ENCODE measurements at regions not wholly inside any gene's neighbourhood (a gene's known extent, or its start where the extent isn't known, plus 50 kb on each side); places are given as distances from the start of the nearest gene placed in this dataset.

- no peak for TF ChIP-seq RAD21 (IDR thresholded peaks at IDR 0.05; ENCODE audit: low read depth)
- TF ChIP-seq, protein P1, sequence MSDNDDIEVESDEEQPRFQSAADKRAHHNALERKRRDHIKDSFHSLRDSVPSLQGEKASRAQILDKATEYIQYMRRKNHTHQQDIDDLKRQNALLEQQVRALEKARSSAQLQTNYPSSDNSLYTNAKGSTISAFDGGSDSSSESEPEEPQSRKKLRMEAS (IDR thresholded peaks at IDR 0.05), result no peak
- no peak for TF ChIP-seq CREB1 (IDR thresholded peaks at IDR 0.05; ENCODE audit: low read depth)
- TF ChIP-seq USF1 (IDR thresholded peaks at IDR 0.05), result no peak
- no peak for TF ChIP-seq EP300 (IDR thresholded peaks at IDR 0.05; ENCODE audit: borderline replicate concordance)
- no peak for TF ChIP-seq FOXM1 (IDR thresholded peaks at IDR 0.05; ENCODE audit: borderline replicate concordance, low read depth)
- TF ChIP-seq TAF1 (IDR thresholded peaks at IDR 0.05; ENCODE audit: low read depth), result no peak
- TF ChIP-seq, protein P2, sequence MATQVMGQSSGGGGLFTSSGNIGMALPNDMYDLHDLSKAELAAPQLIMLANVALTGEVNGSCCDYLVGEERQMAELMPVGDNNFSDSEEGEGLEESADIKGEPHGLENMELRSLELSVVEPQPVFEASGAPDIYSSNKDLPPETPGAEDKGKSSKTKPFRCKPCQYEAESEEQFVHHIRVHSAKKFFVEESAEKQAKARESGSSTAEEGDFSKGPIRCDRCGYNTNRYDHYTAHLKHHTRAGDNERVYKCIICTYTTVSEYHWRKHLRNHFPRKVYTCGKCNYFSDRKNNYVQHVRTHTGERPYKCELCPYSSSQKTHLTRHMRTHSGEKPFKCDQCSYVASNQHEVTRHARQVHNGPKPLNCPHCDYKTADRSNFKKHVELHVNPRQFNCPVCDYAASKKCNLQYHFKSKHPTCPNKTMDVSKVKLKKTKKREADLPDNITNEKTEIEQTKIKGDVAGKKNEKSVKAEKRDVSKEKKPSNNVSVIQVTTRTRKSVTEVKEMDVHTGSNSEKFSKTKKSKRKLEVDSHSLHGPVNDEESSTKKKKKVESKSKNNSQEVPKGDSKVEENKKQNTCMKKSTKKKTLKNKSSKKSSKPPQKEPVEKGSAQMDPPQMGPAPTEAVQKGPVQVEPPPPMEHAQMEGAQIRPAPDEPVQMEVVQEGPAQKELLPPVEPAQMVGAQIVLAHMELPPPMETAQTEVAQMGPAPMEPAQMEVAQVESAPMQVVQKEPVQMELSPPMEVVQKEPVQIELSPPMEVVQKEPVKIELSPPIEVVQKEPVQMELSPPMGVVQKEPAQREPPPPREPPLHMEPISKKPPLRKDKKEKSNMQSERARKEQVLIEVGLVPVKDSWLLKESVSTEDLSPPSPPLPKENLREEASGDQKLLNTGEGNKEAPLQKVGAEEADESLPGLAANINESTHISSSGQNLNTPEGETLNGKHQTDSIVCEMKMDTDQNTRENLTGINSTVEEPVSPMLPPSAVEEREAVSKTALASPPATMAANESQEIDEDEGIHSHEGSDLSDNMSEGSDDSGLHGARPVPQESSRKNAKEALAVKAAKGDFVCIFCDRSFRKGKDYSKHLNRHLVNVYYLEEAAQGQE (IDR thresholded peaks at IDR 0.05; ENCODE audit: low read depth), result no peak
Observed at GRCh38 chr21:35281956-35282355, 232.9 kb upstream of the RUNX1 start.

Data from Ishikawa (cell line).